ENCODE measurements at regions not wholly inside any gene's neighbourhood (a gene's known extent, or its start where the extent isn't known, plus 50 kb on each side); places are given as distances from the start of the nearest gene placed in this dataset.

DNA sequence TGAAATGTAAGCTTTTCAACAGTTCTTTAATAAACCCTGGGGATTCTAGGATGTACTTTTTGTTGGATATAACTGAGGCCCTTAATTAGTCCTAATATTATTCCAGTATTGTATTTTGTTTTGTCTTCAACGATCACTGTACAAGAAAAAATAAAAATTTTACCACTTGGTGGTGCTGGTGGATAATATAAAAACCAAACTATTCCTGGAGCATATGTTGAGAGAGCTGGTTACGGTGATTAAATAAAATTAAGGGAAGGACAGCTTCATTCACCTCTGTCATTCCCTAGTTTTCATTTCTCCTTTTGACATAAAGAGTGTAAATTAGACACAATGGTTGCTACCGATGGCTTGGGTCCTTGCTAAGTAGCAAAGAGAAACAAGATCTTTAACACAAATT, 598.6 kb upstream of the PCDH20 start:
- H4K20me1 ChIP-seq (ENCODE audit: low read depth, low read length) = no peaks in the 10 kb centered on the region
- peak overlapping the region; percentile 10 for H3K4me2 ChIP-seq (ENCODE audit: low read depth, low read length, poor library complexity, severe bottlenecking)
- no peak overlapping the region for H3K4me3 ChIP-seq (ENCODE audit: insufficient read depth, low read length, poor library complexity, severe bottlenecking)
- no peak for TF ChIP-seq EZH2phosphoT487 (conservative IDR thresholded peaks at IDR 0.05; ENCODE audit: low read length)
- TF ChIP-seq, protein P1, sequence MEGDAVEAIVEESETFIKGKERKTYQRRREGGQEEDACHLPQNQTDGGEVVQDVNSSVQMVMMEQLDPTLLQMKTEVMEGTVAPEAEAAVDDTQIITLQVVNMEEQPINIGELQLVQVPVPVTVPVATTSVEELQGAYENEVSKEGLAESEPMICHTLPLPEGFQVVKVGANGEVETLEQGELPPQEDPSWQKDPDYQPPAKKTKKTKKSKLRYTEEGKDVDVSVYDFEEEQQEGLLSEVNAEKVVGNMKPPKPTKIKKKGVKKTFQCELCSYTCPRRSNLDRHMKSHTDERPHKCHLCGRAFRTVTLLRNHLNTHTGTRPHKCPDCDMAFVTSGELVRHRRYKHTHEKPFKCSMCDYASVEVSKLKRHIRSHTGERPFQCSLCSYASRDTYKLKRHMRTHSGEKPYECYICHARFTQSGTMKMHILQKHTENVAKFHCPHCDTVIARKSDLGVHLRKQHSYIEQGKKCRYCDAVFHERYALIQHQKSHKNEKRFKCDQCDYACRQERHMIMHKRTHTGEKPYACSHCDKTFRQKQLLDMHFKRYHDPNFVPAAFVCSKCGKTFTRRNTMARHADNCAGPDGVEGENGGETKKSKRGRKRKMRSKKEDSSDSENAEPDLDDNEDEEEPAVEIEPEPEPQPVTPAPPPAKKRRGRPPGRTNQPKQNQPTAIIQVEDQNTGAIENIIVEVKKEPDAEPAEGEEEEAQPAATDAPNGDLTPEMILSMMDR (IDR thresholded peaks at IDR 0.05; ENCODE audit: insufficient read depth, low read length, poor library complexity, severe bottlenecking) = peak; percentile 13
- H3K9me2 ChIP-seq (replicated peaks; ENCODE audit: insufficient read depth, low read length) = no peaks in the 10 kb centered on the region
- no peak overlapping the region for H3K27ac ChIP-seq (ENCODE audit: low read depth, low read length)
- no peaks in the 10 kb centered on the region for H3K27me3 ChIP-seq (ENCODE audit: low read length)
- no peaks in the 10 kb centered on the region for H3K36me3 ChIP-seq (ENCODE audit: low read length)
- H3F3A ChIP-seq (ENCODE audit: insufficient read depth) = no peaks in the 10 kb centered on the region
- no peaks in the 10 kb centered on the region for H3K79me2 ChIP-seq (ENCODE audit: insufficient read depth, low read length)
- no peak overlapping the region for H3K9ac ChIP-seq (ENCODE audit: low read length)
- peak overlapping the region; percentile 66 for H2AFZ ChIP-seq (ENCODE audit: low read depth, low read length, severe bottlenecking)
- no peaks in the 10 kb centered on the region for H3K9me3 ChIP-seq (ENCODE audit: insufficient read depth, low read length)

DNA sequence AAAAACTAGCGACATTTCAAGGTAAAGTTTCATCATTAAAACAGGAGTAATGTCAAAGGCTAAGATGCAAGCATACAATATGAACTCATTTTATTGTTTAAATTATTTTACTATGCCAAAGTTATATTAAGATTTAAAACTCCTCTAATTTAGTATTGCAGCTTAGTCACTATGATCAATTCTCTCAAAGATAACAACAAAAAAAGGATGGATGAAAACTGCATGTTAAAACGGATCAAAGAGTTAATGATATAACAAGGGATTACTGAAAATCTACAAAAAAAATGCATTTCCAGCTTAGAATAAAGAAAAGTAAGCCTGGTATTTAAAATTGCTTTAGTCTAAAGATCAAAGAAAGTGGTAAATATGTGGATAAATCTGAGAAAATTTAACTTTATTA, 587.8 kb upstream of the PCDH20 start:
- H2AFZ ChIP-seq (ENCODE audit: low read depth, low read length, severe bottlenecking) = no peak overlapping the region
- no peak overlapping the region for H3K9ac ChIP-seq (ENCODE audit: low read length)
- no peaks in the 10 kb centered on the region for H3K27me3 ChIP-seq (ENCODE audit: low read length)
- H3K79me2 ChIP-seq (ENCODE audit: insufficient read depth, low read length) = no peaks in the 10 kb centered on the region
- TF ChIP-seq, protein P1 (IDR thresholded peaks at IDR 0.05; ENCODE audit: insufficient read depth, low read length, poor library complexity, severe bottlenecking) = no peak
- TF ChIP-seq EZH2phosphoT487 (conservative IDR thresholded peaks at IDR 0.05; ENCODE audit: low read length) = no peak
- no peaks in the 10 kb centered on the region for H4K20me1 ChIP-seq (ENCODE audit: low read depth, low read length)
- H3K9me3 ChIP-seq (ENCODE audit: insufficient read depth, low read length) = peaks cover 9% of the 10 kb centered on the region; the same call in 1 of the 2 replicates
- H3K27ac ChIP-seq (ENCODE audit: low read depth, low read length) = no peak overlapping the region
- no peaks in the 10 kb centered on the region for H3K9me2 ChIP-seq (replicated peaks; ENCODE audit: insufficient read depth, low read length)
- H3K4me2 ChIP-seq (ENCODE audit: low read depth, low read length, poor library complexity, severe bottlenecking) = no peak overlapping the region
- no peaks in the 10 kb centered on the region for H3F3A ChIP-seq (ENCODE audit: insufficient read depth)
- no peak overlapping the region for H3K4me3 ChIP-seq (ENCODE audit: insufficient read depth, low read length, poor library complexity, severe bottlenecking)
- no peaks in the 10 kb centered on the region for H3K36me3 ChIP-seq (ENCODE audit: low read length)

DNA sequence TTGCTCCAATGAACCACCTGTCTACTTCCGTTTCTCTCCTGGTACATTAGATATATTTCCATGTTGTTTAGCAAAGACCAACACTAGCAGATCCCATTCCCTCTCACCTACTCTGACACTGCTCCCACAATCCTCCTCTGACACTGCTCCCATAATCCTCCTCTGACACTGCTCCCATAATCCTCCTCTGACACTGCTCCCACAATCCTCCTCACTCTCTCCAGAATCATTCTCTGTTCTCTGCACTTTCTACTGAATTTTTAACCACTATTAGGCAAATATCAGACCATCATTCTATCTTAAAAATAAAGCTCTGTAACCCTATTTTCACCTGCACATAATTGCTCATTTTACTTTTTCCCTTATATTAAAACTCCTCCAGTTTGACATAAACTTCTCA, 578.5 kb upstream of the PCDH20 start:
- Histone ChIP-seq H3K27me3 (ENCODE audit: low read length) (no peaks in the 10 kb centered on the region), H3K9me3 (ENCODE audit: insufficient read depth, low read length) (peaks cover 13% of the 10 kb centered on the region; the same call in 1 of the 2 replicates), H3K4me3 (ENCODE audit: insufficient read depth, low read length, poor library complexity, severe bottlenecking) (no peak overlapping the region), H3K27ac (ENCODE audit: low read depth, low read length) (no peak overlapping the region), H2AFZ (ENCODE audit: low read depth, low read length, severe bottlenecking) (peak overlapping the region; percentile 34), H3K4me2 (ENCODE audit: low read depth, low read length, poor library complexity, severe bottlenecking) (no peak overlapping the region), H3F3A (ENCODE audit: insufficient read depth) (no peaks in the 10 kb centered on the region), H4K20me1 (ENCODE audit: low read depth, low read length) (no peaks in the 10 kb centered on the region), H3K36me3 (ENCODE audit: low read length) (0 out of 2 replicates have a peak, but pooled peaks cover 2% of the 10 kb centered on the region), H3K79me2 (ENCODE audit: insufficient read depth, low read length) (no peaks in the 10 kb centered on the region), H3K9me2 (replicated peaks; ENCODE audit: insufficient read depth, low read length) (no peaks in the 10 kb centered on the region), H3K9ac (ENCODE audit: low read length) (no peak overlapping the region)
- TF ChIP-seq EZH2phosphoT487 (conservative IDR thresholded peaks at IDR 0.05; ENCODE audit: low read length) = no peak
- TF ChIP-seq, protein P1 (IDR thresholded peaks at IDR 0.05; ENCODE audit: insufficient read depth, low read length, poor library complexity, severe bottlenecking) = no peak

Data from SU-DHL-6 (cell line).